ENCODE measurements at regions not wholly inside any gene's neighbourhood (a gene's known extent, or its start where the extent isn't known, plus 50 kb on each side); places are given as distances from the start of the nearest gene placed in this dataset.

DNA sequence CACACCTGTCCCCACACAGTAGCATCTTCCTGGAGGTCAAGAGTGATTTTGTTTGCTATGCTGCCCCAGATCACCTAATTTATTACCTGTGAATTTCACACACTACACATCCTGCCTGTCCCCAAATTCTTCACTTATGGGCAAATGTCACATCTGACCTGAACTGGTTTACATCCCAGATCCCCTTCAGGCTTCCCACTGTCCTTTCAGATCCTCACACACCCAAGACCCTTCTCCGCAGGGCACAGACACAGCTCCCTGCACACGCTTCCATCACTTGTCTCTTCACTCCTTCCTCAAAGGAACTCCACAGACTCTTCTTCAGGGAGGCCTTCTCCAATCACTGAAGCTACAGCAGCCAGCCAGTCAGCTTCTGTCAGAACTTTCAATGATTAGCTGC lies 118.7 kb upstream of the IGLL5 start:
- 92 to 93% methylated on average over 2 of the region's 2 CpGs for WGBS, 2 donors
- H3K4me1 ChIP-seq = no peaks in the 10 kb centered on the region
- no peaks in the 10 kb centered on the region for H3K27me3 ChIP-seq
- intact Hi-C loops (cut with DNase I) = no loop called here
- no peak overlapping the region for H3K27ac ChIP-seq
- TF ChIP-seq, protein P1, sequence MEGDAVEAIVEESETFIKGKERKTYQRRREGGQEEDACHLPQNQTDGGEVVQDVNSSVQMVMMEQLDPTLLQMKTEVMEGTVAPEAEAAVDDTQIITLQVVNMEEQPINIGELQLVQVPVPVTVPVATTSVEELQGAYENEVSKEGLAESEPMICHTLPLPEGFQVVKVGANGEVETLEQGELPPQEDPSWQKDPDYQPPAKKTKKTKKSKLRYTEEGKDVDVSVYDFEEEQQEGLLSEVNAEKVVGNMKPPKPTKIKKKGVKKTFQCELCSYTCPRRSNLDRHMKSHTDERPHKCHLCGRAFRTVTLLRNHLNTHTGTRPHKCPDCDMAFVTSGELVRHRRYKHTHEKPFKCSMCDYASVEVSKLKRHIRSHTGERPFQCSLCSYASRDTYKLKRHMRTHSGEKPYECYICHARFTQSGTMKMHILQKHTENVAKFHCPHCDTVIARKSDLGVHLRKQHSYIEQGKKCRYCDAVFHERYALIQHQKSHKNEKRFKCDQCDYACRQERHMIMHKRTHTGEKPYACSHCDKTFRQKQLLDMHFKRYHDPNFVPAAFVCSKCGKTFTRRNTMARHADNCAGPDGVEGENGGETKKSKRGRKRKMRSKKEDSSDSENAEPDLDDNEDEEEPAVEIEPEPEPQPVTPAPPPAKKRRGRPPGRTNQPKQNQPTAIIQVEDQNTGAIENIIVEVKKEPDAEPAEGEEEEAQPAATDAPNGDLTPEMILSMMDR (IDR thresholded peaks at IDR 0.05) = no peak
- H3K4me3 ChIP-seq (replicated peaks in 1 of 3) = no peak overlapping the region
- no peaks in the 10 kb centered on the region for H3K36me3 ChIP-seq
- no peaks in the 10 kb centered on the region for H3K9me3 ChIP-seq
- no peak for DNase-seq

DNA sequence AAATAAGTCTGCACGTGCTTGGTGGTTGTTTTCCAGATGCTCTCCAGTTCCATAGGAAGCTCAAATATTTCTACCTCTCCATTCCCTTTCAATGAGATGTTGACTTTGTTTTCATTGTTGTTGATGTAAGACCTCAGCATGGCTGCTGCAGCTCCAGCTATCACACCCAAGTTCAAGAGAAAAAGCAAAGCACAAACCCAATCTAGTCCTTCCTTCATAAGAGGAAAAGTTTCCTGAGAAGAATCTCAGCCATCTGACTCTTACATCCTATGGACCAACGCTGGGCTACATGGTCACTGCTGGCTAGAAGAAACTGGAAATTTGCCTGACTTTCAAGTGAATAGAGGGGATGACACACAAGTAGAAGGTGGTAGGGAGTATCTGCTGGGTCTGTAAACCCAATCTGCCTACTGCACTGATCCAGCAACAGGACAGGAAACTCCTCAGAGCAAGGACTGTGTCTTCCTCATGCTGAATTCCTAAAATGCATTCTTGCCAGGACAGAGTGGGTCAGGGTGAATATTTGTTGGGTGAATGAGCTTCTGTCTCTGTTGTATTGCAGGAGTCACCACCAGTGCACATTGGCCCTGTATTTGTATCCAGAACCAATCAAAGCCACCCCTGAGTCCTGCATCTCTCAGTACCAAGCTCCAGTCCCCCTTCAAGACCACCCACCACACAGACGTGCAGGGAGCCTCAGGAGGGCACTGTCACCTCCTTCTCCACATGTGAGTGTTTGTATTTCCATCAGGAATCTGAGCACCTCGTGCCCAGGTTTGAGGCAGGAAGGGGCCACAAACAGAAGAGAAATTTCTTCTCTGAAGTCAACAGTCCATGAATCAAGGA lies 118.0 kb upstream of the IGLL5 start:
- H3K36me3 ChIP-seq = no peaks in the 10 kb centered on the region
- H3K4me1 ChIP-seq = no peaks in the 10 kb centered on the region
- no peak for TF ChIP-seq POLR2A (IDR thresholded peaks at IDR 0.05)
- TF ChIP-seq, protein P1 (IDR thresholded peaks at IDR 0.05) = no peak
- intact Hi-C loops (cut with DNase I) = no loop called here
- H3K27ac ChIP-seq = no peak overlapping the region
- 47 to 52% methylated on average over 4 of the region's 4 CpGs for WGBS, 2 donors
- H3K9me3 ChIP-seq = no peaks in the 10 kb centered on the region
- H3K27me3 ChIP-seq = no peaks in the 10 kb centered on the region
- no peak overlapping the region for H3K4me3 ChIP-seq (replicated peaks in 1 of 3)
- DNase-seq = no peak

DNA sequence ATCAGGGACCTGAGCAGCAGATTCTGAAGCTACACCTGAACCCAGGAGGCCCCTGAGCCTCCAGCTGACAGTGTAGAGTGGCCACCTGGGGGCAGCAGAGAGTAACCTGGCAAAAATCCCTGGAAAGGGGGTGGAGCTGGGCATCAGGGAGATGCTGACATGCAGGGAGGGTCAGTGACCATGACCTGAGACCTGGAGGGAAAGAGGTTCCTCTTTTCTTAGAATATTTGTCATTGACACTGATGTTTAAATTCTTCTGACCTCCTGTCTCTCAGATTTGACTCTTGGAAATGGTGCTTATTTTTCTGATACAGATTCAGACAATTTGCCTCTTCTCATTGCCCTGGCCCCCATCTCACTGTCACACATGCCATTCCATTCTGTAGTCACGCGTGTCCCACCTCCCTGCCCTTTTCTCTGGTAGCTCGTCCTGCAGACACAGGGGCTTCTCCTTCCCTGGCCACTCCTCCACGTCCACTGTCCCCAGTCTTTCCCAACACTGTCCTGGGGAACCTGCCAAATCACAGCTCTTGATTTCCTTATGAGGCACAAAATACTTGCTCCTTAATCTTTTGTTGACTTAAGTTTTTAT lies 117.2 kb upstream of the IGLL5 start:
- TF ChIP-seq, protein P1 (IDR thresholded peaks at IDR 0.05) = peak in 4 of 6 experiments; percentile 32 to 82 (median 52)
- TF ChIP-seq POLR2A (IDR thresholded peaks at IDR 0.05) = no peak
- Histone ChIP-seq H3K4me3 (replicated peaks in 1 of 3) (no peak overlapping the region), H3K9me3 (no peaks in the 10 kb centered on the region), H3K36me3 (no peaks in the 10 kb centered on the region), H3K4me1 (no peaks in the 10 kb centered on the region), H3K27ac (no peak overlapping the region), H3K27me3 (no peaks in the 10 kb centered on the region)
- DNase-seq = peak; percentile 40 to 60
- intact Hi-C loops (cut with DNase I) = no loop called here
- 33 to 41% methylated on average over 4 of the region's 4 CpGs for WGBS, 2 donors

DNA sequence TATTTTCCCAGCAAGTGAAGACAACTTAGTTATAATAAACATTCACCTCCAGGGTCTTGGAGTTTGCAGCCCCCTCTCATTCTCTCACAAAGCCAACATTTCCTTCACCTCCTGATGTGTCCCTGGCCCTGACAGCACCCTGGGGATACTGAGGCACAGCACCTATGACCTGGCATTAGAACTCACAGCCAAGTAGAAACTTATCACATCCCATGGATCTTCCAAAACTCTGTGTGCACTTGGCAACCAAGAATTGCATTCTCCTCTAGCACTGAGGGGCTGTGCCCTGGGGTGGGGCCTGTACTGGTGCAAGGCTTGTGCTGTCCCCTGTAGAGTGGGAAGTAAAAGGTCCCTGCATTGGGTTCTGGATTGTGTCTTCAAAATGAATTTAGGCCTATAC lies 116.7 kb upstream of the IGLL5 start:
- Histone ChIP-seq H3K27ac (no peak overlapping the region), H3K9me3 (no peaks in the 10 kb centered on the region), H3K4me3 (replicated peaks in 1 of 3) (no peak overlapping the region), H3K4me1 (no peaks in the 10 kb centered on the region), H3K36me3 (no peaks in the 10 kb centered on the region), H3K27me3 (no peaks in the 10 kb centered on the region)
- intact Hi-C loops (cut with DNase I) = no loop called here
- TF ChIP-seq, protein P1 (IDR thresholded peaks at IDR 0.05) = no peak
- no peak for TF ChIP-seq POLR2A (IDR thresholded peaks at IDR 0.05)
- DNase-seq = no peak

DNA sequence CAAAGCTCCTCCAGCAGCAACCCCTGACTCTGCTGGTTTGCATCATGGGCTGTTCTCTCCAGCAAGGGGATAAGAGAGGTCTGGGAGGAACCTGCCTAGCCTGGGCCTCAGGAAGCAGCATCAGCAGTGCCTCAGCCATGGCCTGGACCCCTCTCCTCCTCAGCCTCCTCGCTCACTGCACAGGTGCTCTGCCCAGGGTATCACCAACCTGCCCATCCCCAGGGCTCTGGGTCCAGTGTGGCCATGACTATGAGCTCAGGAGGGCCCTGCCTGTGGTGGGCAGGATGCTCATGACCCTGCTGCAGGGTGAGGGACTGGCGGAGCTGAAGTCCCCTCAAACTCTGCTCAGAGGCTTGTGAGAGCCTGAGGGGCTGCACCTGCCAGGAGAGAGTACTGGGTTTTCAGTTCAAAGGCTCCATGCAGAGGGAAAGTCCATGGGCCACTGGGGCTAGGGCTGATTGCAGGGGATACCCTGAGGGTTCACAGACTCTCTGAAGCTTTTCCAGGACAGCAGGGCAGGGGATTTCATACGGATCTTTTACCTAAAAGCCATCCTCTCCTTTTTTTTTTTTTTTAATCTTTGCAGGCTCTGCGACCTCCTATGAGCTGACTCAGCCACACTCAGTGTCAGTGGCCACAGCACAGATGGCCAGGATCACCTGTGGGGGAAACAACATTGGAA lies 115.8 kb upstream of the IGLL5 start:
- H3K4me3 ChIP-seq (replicated peaks in 1 of 3) = no peak overlapping the region
- no peak overlapping the region for H3K27ac ChIP-seq
- intact Hi-C loops (cut with DNase I) = no loop called here
- no peaks in the 10 kb centered on the region for H3K36me3 ChIP-seq
- H3K27me3 ChIP-seq = no peaks in the 10 kb centered on the region
- H3K9me3 ChIP-seq = no peaks in the 10 kb centered on the region
- no peaks in the 10 kb centered on the region for H3K4me1 ChIP-seq
- no peak for TF ChIP-seq POLR2A (IDR thresholded peaks at IDR 0.05)
- TF ChIP-seq, protein P1 (IDR thresholded peaks at IDR 0.05) = no peak
- WGBS, 2 donors = 76 to 88% methylated on average over 2 to 3 of the region's 4 CpGs
- no peak for DNase-seq

Measured in thyroid gland (tissue), 4 donors.